Keratinocyte (primary cell): ENCODE measurements at regions not wholly inside any gene's neighbourhood (a gene's known extent, or its start where the extent isn't known, plus 50 kb on each side); places are given as distances from the start of the nearest gene placed in this dataset.

Experiments used
- DNase-seq: peaks from one replicate; pipeline ENCODE4 v3.0.0-alpha.2; 2011; ENCODE audit warnings: low read depth, missing footprints, low spot score
- FAIRE-seq: peaks from 2 replicates; lab custom pipeline; 2011; peaks lifted over from hg19 to GRCh38; lab: Jason Lieb, UNC
- H2AFZ ChIP-seq: 2 replicates; pipeline ENCODE4 v1.6.0; 2012; ENCODE audit warnings: low read length, control low read depth, inconsistent platforms; ENCODE audit not compliant: control insufficient read depth
- H3K27ac ChIP-seq: 2 replicates; pipeline ENCODE4 v1.5.1; 2011; ENCODE audit warnings: low read length; ENCODE audit not compliant: control insufficient read depth, insufficient read depth
- H3K27me3 ChIP-seq: 3 replicates; pipeline ENCODE4 v1.6.0; 2011; ENCODE audit warnings: low read length; ENCODE audit not compliant: control insufficient read depth, insufficient read depth; ENCODE audit errors: extremely low read depth
- H3K36me3 ChIP-seq, 2 experiments: 2 replicates in 1 of 2; 3 replicates in 1 of 2; pipeline ENCODE4 v1.5.1; 2011; ENCODE audit warnings: low read length in 2 of 2, mild to moderate bottlenecking in 1 of 2; ENCODE audit not compliant: control insufficient read depth in 2 of 2, insufficient read depth in 2 of 2; ENCODE audit errors: extremely low read depth in 1 of 2
- H3K4me1 ChIP-seq: 3 replicates; pipeline ENCODE4 v1.5.1; 2011; ENCODE audit warnings: low read length; ENCODE audit not compliant: control insufficient read depth, insufficient read depth; ENCODE audit errors: extremely low read depth
- H3K4me2 ChIP-seq: 3 replicates; pipeline ENCODE4 v1.6.0; 2011; ENCODE audit warnings: low read depth, low read length; ENCODE audit not compliant: control insufficient read depth, insufficient read depth; ENCODE audit errors: extremely low read depth
- H3K4me3 ChIP-seq, 3 experiments: fragments of 200-600 bp in 1 of 3; sonication (generic) in 1 of 3; 2 replicates in 2 of 3; 3 replicates in 1 of 3; pipeline ENCODE4 v1.5.1; 2011 to 2016; ENCODE audit warnings: low read length in 3 of 3, mild to moderate bottlenecking in 3 of 3, control low read depth in 2 of 3, inconsistent platforms in 1 of 3, low read depth in 1 of 3, mixed read lengths in 1 of 3, mixed run types in 1 of 3, moderate library complexity in 1 of 3; ENCODE audit not compliant: control insufficient read depth in 2 of 3, insufficient read depth in 2 of 3; ENCODE audit errors: extremely low read depth in 1 of 3
- H3K79me2 ChIP-seq: 2 replicates; pipeline ENCODE4 v1.6.0; 2012; ENCODE audit warnings: low read length; ENCODE audit not compliant: control insufficient read depth, insufficient read depth
- H3K9ac ChIP-seq: 3 replicates; pipeline ENCODE4 v1.6.0; 2011; ENCODE audit warnings: low read length; ENCODE audit not compliant: control insufficient read depth, insufficient read depth; ENCODE audit errors: extremely low read depth
- H3K9me1 ChIP-seq: 3 replicates; pipeline ENCODE4 v1.6.0; 2011; ENCODE audit warnings: low read length; ENCODE audit not compliant: control insufficient read depth, insufficient read depth; ENCODE audit errors: extremely low read depth
- H3K9me3 ChIP-seq: 2 replicates; pipeline ENCODE4 v1.5.1; 2012; ENCODE audit warnings: low read depth, low read length; ENCODE audit not compliant: control insufficient read depth
- H4K20me1 ChIP-seq: 3 replicates; pipeline ENCODE4 v1.6.0; 2011; ENCODE audit warnings: low read length; ENCODE audit not compliant: control insufficient read depth, insufficient read depth; ENCODE audit errors: extremely low read depth
- CTCF ChIP-seq, 3 experiments: IDR thresholded peaks in 1 of 3; conservative IDR thresholded peaks in 1 of 3; optimal IDR thresholded peaks in 1 of 3; 2 replicates in 2 of 3; 3 replicates in 1 of 3; pipeline versions ENCODE3 to v1.5.1; 2011; ENCODE audit warnings: low read length in 3 of 3, mild to moderate bottlenecking in 3 of 3, moderate library complexity in 2 of 3, control low read depth in 1 of 3, inconsistent platforms in 1 of 3; ENCODE audit not compliant: insufficient read depth in 2 of 3; ENCODE audit errors: extremely low read depth in 1 of 3
- EZH2 ChIP-seq: IDR thresholded peaks from one replicate; pipeline ENCODE4 v1.6.1; 2012; ENCODE audit warnings: inconsistent platforms, mild to moderate bottlenecking, low read length, moderate library complexity
- dilution Hi-C: fragments of 300-500 bp; cut with MboI; formaldehyde crosslinking; loops from one replicate; pipeline ENCODE4 v1.7.0; 2020; ENCODE audit warnings: low sequenced_read_pairs; ENCODE audit not compliant: extremely low pct_ligation_motif_present

- peaks cover 0 to 3% of the 10 kb centered on the region in 2 experiments for H3K36me3 ChIP-seq
- FAIRE-seq (no peak), DNase-seq (no peak)
- H4K20me1 ChIP-seq = no peaks in the 10 kb centered on the region
- H3K4me2 ChIP-seq = no peak overlapping the region
- no peaks in the 10 kb centered on the region for H3K79me2 ChIP-seq
- no peak overlapping the region for H3K27ac ChIP-seq
- H2AFZ ChIP-seq = no peak overlapping the region
- H3K4me1 ChIP-seq = no peaks in the 10 kb centered on the region
- H3K27me3 ChIP-seq = no peaks in the 10 kb centered on the region
- TF ChIP-seq CTCF (optimal IDR thresholded peaks at IDR 0.05 in 1 of 3, IDR thresholded peaks at IDR 0.05 in 1 of 3, conservative IDR thresholded peaks at IDR 0.05 in 1 of 3; ENCODE audit: extremely low read depth in 1 of 3, insufficient read depth in 2 of 3, low read length in 3 of 3) (no peak), EZH2 (no peak)
- H3K9me1 ChIP-seq = no peaks in the 10 kb centered on the region
- H3K9ac ChIP-seq = no peak overlapping the region
- H3K9me3 ChIP-seq = no peaks in the 10 kb centered on the region
- dilution Hi-C loops = no loop called here
- no peak overlapping the region for H3K4me3 ChIP-seq
These were observed 634.0 kb upstream of the TENM4 start for GRCh38 chr11:80074837-80075236.

DNA sequence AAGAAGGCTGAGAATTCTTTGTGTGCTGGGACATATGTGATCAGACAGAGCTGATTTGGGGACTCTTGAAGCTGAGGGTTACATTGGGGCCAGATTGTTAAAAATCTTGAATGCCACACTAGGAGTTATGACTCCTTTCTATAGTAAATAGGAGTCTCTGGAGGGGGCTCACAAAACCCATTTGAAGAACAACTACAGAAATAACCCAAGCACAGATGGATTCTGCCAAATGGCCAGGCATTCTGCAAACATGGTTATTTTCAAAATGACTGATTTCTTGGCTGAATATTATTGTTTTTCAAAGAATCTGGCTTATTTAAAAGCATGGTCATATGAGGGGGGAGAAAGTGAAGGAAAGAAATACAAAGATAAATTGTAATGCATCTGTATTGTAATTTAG is 625.5 kb upstream of the TENM4 start:
- Histone ChIP-seq H3K36me3 (peaks cover 0 to 2% of the 10 kb centered on the region in 2 experiments), H3K27me3 (no peaks in the 10 kb centered on the region), H4K20me1 (no peaks in the 10 kb centered on the region), H3K4me3 (no peak overlapping the region), H3K9me3 (no peaks in the 10 kb centered on the region), H3K27ac (no peak overlapping the region), H3K9ac (no peak overlapping the region), H3K4me2 (no peak overlapping the region), H3K9me1 (no peaks in the 10 kb centered on the region), H2AFZ (no peak overlapping the region), H3K79me2 (no peaks in the 10 kb centered on the region), H3K4me1 (no peaks in the 10 kb centered on the region)
- TF ChIP-seq EZH2 (no peak), CTCF (optimal IDR thresholded peaks at IDR 0.05 in 1 of 3, IDR thresholded peaks at IDR 0.05 in 1 of 3, conservative IDR thresholded peaks at IDR 0.05 in 1 of 3; ENCODE audit: extremely low read depth in 1 of 3, insufficient read depth in 2 of 3, low read length in 3 of 3) (no peak)
- dilution Hi-C loops = no loop called here
- FAIRE-seq = no peak
- DNase-seq = no peak
